ENCODE measurements at regions not wholly inside any gene's neighbourhood (a gene's known extent, or its start where the extent isn't known, plus 50 kb on each side); places are given as distances from the start of the nearest gene placed in this dataset.
A peak's percentile ranks its signal among the peaks of the same experiment; 100 is the strongest.
"Not testable (repeated sequence)": the region's sequence is repeated elsewhere in the genome, so short reads cannot be mapped to it uniquely, and the experiment has no call there.

DNA sequence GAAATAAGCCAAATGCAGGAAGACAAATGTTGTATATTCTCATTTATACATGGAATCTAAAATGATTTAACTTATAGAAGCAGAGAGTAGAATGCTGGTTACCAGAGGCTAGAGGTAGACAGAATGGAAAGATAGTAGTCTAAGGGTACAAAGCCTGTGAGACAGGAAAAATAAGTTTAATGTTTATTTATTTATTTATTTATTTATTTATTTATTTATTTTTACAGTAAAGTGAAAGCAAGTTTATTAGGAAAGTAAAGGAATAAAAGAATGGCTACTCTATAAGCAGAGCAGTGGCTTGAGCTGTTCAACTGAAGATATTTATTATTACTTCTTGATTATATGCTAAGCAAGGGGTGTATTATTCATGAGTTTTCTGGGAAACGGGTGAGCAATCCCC lies 203.2 kb downstream of the LAS1L start:
- DNase-seq, result no peak

DNA sequence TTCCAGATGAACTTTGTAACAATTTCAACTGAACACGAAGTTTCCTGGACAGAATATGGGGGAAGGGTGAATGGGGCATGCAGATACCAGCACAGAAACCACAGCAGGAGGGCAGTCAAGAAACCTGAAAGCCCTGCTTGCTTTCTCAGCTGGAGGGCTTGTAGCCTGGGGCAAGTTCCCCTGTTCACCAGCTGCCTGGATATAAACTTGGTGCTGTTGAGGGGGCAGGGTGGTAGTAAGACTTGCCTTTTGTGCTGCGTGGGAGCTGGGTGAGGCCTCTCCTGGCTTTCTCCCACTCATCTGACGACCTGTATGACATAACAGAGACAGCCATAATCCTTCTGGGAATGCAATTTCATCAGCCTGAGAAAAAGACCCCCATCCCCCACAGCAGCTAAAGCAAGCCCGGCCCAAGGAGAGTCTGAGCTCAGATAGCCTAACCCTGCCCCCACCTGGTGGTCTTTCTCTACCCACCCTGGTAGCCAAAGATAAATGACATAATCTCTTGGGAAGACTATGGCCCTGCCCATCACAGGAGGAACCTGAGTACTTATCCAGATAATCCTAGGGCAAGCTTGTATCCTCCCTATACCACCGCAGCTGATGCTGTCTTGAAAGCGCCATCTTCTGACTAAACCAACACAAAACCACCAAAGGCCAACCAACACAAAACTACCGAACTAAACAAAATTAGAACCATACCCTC lies 234.3 kb downstream of the LAS1L start:
- DNase-seq, result no peak

DNA sequence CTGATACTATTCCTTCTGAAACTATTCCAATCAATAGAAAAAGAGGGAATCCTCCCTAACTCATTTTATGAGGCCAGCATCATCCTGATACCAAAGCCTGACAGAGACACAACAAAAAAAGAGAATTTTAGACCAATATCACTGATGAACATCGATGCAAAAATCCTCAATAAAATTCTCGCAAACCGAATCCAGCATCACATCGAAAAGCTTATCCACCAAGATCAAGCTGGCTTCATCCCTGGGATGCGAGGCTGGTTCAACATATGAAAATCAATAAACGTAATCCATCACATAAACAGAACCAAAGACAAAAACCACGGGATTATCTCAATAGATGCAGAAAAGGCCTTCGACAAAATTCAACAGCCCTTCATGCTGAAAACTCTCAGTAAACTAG lies 251.7 kb downstream of the LAS1L start:
- not testable (repeated sequence) for DNase-seq

DNA sequence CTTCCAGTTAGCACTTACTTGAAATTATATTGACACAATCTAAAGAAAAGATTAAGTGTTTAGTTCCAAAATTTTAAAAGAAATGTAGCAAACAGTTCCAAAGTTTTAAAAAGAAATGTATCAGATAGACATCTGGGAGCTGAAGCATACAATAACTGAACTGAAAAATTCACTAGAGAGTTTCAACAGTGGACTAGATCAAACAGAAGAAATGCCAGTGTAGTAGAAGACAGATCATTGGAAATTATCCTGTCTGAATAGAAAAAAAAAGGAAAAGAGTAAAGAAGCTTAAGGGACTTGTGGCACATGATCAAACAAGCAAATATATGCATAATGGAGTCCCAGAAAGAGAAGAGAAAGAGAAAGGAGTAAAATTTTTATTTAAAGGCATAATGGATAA lies 261.4 kb downstream of the LAS1L start:
- no peak for DNase-seq

DNA sequence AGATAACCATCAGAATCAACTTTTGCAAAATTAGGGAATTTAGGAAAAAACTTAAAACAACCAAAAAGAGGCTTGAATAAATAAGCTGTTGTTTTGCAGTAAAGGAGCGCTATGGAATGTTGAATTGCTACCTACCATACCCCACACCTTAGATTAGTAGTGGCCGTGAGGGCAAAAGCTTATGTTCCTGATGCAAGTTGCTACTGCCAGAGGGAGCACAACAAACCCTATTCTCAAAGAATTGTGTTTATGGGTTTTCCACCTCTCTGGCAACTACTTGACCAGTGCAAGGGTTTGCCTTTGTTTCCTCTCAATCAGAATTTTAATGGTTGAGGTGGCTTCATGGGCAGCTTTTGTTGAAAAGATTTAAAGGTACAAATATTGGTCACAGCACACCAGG lies 268.1 kb downstream of the LAS1L start:
- DNase-seq, result no peak

DNA sequence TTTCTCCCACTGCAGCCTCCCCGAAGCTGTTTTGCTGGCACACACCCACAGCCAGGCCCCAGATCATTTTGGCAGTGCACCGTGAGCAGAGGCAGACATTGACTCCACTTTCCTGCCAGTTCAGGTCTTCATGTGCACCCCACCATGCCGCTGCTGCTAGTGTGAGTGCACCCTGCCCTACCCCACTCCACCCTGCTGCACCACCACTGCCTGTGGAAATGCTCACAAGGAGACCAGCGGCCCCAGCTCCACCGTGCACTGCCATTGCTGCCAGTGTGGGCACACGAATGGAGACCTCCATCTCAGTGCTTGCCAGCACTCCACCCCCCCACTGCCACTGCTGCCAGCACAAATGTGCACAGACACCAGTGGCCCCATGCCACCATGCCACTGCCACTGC lies 277.6 kb upstream of the ZC4H2 start:
- no peak for DNase-seq

DNA sequence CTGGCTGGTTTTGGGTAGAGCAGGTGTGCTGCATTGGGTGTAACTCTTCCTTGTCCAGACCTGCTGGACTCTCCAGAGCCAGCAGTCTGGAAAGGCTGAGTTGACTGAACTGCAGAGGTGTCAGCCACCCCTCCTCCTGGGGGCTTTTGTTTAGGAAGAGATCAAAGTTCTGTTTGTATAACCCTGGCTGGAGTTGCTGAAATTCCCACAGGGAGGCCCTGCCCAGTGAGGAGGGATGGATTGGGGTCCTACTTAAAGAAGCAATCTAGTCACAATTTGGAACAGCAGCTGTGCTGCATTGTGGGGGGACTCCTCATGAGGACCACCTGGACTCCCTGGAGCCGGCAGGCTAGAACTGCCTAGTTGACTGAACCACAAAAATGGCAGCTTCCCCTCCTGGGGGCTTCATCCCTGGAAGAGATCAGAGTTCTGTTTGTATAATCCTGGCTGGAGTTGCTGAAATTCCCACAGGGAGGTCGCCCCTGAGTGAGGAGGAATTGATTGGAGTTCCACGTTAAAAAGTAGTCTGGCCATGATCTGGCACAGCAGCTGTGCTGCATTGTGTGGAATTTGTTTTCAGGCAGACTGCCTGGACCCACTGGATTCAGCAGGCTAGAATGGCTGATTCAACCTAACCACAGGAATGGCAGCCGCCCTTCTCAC lies 264.9 kb upstream of the ZC4H2 start:
- DNase-seq, result no peak

DNA sequence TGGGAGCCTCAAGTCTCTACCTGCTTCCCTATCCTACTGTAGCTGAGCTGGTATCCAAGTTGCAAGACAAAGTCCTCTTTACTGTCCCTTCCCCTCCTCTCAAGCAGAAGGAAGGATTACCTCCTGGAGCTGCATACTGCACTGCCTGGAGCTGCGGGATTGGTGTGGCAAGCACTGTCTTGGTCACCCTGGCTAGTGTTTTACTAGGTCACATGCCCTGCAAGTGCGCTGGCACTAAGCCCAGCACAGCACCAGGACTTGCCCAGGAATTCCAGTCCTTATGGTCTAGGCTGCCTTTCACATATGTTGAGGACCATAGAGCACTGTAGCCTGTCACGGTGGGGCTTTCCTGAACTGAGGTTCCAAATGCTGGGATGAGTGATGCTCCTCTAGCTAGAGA lies 227.3 kb upstream of the ZC4H2 start:
- DNase-seq, result no peak

DNA sequence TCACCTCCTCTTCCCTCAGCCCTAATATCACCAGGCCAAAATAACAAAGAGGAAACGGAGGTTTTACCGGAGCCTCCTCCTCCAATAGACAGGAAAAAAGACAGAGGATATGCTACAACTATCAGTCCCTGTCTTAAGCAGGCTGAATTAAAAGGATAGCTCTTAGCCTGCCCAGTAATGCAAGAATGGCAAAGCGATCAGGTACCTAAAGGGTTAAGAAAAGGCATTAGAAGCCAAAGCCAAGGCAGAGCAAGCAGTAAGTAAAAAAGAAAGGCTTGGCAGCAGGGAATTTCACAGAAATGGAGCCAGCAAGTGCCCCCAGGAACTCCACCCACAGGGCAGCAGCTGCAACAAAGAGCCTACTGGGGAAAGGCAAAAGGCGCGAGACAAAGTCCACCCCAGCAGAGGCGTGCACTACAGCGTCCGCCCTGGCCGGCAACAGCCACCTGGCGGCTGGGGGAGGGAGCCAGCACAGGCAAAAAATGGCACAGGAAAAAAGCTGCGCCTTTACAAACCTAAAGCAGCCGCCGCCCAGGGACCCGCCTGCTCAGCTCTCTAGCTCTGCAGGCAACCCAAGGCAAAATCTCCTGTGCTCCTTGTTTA lies 220.6 kb upstream of the ZC4H2 start:
- no peak for DNase-seq

DNA sequence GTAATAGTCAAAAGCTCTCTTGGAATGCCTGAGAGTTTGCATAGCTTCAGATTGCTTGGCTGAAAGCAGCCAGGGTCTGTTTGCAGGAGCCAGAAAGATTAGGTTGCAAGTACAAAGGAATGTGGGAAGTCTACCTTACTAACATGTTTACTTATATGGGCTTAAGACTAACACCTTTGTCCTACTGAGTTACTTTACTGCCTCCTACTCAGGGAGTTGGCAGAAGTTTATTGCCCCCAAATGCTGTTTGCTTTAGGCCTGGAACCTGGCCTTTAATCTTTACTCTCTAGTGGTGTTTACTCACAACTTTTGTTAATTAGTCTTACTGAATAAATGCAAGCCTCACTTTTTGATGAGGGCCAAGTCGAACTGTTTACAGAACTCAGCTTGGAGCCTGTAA lies 219.4 kb upstream of the ZC4H2 start:
- DNase-seq, result no peak

DNA sequence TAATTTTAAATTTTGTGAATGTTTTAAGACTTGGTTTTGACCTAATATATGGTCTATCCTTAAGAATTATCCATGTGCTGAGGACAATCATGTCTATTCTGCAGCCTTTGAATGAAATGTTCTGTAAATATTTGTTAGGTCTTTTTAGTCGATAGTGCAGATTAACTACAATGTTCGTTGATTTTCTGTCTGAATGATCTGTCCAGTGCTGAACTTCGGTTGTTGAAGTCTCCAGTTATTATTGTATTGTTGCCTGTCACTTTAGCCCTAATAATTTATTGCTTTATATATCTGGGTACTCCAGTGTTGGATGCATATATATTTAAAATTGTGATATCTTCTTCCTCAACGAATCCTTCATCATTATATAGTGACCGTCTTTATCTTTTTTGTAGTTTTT lies 218.3 kb upstream of the ZC4H2 start:
- no peak for DNase-seq

DNA sequence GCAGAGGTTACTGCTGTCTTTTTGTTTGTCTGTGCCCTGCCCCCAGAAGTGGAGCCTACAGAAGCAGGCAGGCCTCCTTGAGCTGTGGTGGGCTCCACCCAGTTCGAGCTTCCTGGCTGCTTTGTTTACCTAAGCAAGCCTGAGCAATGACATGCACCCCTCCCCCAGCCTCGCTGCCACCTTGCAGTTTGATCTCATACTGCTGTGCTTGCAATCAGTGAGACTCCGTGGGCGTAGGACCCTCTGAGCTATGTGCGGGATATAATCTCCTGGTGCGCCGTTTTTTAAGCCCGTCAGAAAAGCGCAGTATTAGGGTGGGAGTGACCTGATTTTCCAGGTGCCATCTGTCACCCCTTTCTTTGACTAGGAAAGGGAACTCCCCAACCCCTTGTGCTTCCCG lies 187.1 kb upstream of the ZC4H2 start:
- not testable (repeated sequence) for DNase-seq

DNA sequence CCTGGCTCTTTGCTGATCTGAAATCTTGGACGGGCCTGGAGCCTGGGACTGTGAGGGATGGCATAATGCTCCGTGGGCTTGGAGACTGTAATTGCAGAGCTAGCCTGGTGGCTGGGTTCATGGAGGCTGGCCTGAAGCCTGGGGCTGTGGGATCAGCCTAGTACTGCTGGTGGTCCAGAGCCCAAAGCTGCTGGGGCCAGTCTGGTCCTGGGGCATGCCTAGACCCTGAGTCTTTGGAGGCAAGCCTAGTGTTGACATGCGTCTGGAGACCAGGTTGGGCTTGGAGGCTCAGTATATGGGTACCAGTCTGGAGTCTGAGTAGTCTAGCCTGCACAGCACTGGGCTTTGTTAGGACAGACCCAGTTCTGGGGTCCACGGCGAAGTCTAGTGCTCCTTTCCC lies 172.0 kb upstream of the ZC4H2 start:
- no peak for DNase-seq

DNA sequence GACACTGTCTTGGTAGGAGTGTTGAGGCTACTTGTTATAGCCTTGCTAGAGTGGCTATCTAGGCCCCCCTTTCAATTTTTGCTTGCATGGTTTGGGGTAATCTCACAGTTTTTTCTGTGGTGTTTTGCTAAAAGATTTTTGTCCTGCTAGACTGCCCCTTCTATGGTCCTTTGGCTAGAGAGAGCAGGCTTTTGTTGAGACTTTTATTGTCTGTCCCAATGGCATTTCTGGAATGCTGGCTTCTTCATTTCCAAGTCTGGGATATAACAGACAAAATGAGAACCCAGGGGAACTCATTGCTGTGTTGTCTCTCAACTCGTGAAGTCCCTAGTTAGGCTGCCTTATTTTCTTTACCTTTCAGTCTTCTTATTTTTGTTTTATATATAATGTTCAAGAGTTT lies 160.2 kb upstream of the ZC4H2 start:
- DNase-seq, result no peak

DNA sequence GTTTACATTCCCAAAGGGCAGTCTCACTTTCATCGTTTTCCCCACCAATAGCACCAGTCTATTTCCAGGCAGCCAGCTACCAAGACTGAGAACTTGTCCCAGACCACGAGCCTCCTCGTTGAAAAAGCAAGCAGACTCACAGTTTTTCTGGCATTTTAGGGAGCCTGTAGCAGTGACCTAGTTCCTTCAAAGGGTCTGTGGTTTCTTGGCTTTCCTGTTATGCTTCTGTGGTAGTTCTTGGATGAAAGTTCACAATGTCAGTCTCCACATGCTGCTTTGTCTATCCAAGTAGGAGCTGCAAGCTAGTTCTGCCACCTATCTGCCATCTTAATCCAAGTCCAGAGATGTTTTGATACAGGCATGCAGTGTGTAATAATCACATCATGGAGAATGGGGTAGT lies 151.6 kb upstream of the ZC4H2 start:
- DNase-seq, result no peak

DNA sequence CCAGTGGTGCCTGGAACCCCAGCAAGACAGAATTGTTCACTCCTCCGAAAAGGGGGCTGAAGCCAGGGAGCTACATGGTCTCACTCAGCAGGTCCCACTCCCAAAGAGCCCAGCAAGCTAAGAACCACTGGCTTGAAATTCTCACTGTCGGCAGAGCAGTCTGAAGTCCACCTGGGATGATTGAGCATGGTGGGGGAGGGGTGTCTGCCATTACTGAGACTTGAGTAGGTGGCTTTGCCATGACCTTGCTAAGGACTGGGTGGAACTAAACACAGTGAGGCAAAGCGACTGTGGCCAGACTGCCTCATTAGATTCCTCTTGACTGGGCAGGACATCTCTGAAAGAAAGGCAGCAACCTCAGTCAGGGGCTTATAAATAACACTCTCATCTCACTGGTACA lies 122.6 kb upstream of the ZC4H2 start:
- no peak for DNase-seq

DNA sequence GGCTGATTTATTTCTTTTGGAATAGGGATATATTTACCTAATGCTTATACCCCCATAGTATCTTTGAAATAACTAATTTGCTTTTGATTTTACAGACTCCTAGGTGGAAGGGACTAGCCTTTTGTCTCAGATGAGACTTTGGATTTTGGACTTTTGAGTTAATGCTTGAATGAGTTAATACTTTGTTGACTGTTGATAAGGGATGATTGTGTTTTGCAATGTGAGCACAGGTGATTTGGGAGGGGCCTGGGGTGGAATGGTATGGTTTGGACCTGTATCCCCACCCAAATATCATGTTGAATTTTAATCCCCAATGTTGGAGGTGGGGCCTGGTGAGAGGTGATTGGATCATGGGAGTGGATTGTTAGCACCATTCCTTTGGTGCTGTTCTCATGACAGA lies 117.4 kb upstream of the ZC4H2 start:
- no peak for DNase-seq

DNA sequence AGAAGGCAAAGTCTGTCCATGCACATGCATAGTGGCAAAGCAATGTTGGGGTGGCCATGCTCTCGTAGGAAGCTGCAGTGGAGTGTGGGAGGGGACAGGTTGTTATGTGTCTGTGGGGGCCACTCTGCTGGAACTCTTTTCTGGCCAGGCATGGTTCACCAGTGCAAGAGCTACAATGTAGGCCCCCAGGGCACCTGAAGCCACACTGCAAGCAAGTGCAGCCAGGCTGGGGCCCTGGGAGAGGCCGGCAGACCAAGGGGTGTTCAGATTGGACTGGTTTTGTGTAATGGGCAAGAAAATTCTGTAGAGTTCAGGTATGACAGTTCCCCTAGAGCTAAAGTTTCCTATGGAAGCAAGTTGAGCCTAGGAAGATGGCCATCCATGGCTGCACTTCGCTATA lies 97.0 kb upstream of the ZC4H2 start:
- DNase-seq, result no peak

DNA sequence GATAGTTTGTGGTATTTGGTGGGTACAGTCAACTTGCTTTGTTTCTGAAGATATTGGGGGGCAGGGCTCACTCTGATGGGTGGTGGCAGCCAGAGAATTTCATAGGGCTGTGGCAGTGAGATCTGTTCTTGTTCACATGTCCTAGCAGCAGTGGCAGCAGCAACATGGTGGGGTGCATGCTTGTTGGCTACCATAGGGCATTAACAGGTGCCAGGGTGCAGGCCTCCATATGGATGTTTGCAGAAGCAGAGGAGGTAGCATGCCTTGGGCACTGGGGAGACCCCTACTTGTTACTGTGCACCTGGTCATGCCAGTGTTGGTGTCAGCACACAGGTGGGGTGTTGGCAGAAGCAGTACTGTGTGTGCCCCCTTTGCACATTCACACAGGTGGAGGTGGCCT lies 96.3 kb upstream of the ZC4H2 start:
- no peak for DNase-seq

DNA sequence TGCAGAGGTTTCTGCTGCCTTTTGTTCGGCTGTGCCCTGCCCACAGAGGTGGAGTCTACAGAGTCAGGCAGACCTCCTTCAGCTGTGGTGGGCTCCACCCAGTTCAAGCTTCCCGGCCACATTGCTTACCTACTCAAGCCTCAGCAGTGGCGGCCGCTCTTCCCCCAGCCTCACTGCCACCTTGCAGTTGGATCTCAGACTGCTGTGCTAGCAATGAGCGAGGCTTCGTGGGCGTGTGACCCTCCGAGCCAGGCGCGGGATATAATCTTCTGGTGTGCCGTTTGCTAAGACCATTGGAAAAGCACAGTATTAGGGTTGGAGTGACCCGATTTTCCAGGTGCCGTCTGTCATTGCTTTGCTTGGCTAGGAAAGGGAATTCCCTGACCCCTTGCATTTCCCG lies 82.4 kb upstream of the ZC4H2 start:
- DNase-seq, result not testable (repeated sequence)

DNA sequence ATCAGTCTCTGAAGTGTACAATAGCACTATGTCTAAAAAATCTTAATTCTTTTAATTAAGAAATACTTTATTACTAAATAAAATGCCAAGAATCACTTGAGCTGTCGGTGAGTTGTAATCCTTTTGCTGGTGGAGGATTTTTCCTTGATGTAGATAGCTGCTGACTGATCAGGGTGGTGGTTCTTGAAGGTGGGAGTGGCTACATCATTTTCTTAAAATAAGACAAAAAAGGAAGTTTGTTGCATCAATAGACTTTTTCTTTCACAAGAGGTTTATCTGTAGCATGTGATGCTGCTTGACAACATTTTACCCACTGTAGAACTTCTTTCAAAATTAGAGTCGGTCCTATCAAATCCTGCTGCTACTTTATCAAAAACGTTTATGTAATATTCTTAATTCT lies 68.8 kb upstream of the ZC4H2 start:
- no peak for DNase-seq

DNA sequence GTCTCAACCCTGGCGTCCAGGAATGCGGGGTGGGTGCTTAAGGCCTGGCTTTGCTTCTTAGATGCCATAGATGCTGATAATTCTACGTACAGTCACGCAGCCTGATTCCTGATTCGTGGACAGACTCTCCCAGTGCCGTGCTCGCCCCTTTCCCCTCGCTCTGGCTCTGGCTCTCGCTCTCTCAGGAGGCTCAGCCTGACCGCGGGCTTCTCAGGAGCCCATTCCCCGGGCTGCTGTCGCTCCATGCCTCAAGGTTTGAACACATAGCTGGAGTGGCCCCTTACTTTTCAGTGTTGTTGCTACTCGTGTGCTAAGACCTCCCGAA lies 59.2 kb upstream of the ZC4H2 start:
- DNase-seq, result peak; percentile 77

DNA sequence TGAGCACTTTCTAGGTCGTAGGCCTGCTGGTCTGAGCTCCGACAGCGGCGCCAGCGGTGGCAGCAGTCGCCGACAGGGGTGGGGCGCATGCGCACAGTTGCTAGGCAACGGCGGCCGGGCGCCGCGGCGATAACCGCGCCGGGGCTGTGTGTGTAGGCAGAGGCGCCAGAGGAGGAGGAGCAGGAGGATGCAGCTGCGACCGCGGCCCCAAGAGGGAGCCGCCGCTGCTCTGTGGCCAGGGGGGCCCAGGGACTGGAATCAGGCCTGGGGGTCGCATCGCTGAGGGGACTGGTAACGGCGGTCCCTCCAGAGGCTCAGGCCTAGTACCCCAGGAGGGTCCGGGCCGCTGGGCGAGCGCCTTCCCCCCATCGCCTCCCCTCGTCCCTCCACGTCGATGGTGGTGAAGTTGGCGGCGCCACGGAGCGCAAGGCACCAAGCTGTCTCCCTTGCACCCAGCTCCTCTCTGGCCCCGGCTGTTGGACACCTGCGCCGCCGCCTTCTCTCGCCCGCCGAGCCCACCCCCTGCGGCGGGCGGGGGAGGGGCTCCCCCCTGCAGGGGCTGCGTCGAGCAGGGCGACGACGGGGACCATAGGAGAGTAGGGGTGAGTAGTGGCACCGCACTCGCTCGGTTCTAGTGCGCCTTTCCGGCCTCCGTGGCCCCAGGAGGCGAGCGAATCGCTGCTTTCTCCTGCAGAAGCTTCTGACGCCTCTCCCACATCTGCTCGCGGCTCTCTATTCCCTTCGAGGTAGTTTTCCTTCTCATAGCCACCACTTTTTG lies 58.6 kb upstream of the ZC4H2 start, which contains the start of gene ZC3H12B:
TSS of gene ZC3H12B (plus strand) at position 159 of the 778 bp plus-strand sequence.
- DNase-seq, result peak; percentile 81

DNA sequence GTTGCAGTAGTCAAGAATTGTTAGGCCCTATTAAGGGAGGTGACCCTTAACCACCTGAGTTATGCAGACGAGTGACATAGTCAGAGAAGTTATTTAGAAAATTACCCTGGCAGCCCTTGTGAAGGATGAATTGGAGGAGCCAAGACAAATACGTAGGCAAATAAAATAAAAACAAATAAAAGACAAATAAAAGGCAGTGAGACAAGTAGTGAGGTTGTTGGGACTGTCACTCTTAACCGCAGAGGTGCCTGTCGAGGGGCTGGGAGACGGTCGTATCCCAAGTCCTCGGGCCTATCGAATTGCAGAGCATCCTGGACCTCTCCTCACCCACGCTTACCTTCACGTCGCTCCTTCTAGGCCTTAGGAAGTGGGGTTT lies 58.0 kb upstream of the ZC4H2 start:
- no peak for DNase-seq

All from NCI-H2227 treated with DMSO at 0.1 percent for 48 hours (cell line).